Epithelial cell of proximal tubule (primary cell): ENCODE measurements at regions not wholly inside any gene's neighbourhood (a gene's known extent, or its start where the extent isn't known, plus 50 kb on each side); places are given as distances from the start of the nearest gene placed in this dataset.

Experiments
- DNase-seq: peaks from one replicate; pipeline ENCODE4 v3.0.0-alpha.2; 2011; ENCODE audit warnings: low read depth
- H3K4me3 ChIP-seq: 2 replicates; pipeline ENCODE4 v1.5.1; 2011; ENCODE audit warnings: low read depth, mild to moderate bottlenecking, low read length
- TF ChIP-seq, protein P1 (sequence below): conservative IDR thresholded peaks from 2 replicates; pipeline ENCODE4 v1.5.1; 2012; ENCODE audit warnings: low read depth, mild to moderate bottlenecking, low read length

DNA sequence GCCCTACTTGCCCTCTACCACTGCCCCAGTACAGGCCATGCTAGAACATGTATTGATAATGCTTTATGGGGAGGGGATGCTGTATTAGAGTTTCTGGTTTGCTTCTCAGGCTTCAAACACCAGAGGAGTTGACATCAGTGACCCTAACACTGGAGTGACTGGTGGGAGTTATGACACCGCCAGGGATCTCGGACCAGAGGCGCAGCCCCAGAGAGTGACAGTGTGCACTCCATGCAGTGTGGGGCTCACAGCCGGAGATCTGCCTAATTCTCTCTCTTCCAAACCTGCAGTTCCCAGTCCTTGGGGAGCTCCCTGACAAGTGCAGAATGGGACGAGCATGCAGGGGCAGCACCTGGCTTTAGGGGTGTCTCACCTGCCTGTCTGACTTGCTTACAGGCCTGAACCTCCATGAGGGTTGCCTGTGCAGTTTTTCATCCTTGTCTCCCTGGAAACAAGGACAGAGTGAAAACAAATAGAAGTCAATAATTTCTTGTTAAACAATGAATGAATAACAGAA is 244.9 kb upstream of the MYT1L start:
- no peak overlapping the region for H3K4me3 ChIP-seq
- no peak for DNase-seq
- TF ChIP-seq, protein P1, sequence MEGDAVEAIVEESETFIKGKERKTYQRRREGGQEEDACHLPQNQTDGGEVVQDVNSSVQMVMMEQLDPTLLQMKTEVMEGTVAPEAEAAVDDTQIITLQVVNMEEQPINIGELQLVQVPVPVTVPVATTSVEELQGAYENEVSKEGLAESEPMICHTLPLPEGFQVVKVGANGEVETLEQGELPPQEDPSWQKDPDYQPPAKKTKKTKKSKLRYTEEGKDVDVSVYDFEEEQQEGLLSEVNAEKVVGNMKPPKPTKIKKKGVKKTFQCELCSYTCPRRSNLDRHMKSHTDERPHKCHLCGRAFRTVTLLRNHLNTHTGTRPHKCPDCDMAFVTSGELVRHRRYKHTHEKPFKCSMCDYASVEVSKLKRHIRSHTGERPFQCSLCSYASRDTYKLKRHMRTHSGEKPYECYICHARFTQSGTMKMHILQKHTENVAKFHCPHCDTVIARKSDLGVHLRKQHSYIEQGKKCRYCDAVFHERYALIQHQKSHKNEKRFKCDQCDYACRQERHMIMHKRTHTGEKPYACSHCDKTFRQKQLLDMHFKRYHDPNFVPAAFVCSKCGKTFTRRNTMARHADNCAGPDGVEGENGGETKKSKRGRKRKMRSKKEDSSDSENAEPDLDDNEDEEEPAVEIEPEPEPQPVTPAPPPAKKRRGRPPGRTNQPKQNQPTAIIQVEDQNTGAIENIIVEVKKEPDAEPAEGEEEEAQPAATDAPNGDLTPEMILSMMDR = no peak

DNA sequence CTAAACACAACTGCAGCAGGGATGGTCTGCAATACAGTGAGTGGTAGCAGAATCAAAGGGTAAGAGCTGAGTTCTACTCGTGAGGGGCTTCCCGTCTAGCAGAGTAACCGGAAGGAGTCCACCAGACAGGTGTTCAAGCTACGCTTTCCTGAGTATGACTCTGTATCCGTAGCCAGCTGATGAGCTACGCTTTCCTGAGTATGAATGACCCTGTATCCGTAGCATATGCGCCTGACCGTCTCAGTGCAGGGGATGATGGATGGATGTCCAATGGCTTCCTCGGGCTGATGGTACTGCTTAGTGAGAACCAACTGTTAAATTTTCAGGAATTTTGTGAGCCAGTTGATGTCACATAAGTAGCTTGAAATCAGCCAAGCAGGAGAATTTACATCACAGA is 244.1 kb upstream of the MYT1L start:
- TF ChIP-seq, protein P1 = no peak
- DNase-seq = no peak

DNA sequence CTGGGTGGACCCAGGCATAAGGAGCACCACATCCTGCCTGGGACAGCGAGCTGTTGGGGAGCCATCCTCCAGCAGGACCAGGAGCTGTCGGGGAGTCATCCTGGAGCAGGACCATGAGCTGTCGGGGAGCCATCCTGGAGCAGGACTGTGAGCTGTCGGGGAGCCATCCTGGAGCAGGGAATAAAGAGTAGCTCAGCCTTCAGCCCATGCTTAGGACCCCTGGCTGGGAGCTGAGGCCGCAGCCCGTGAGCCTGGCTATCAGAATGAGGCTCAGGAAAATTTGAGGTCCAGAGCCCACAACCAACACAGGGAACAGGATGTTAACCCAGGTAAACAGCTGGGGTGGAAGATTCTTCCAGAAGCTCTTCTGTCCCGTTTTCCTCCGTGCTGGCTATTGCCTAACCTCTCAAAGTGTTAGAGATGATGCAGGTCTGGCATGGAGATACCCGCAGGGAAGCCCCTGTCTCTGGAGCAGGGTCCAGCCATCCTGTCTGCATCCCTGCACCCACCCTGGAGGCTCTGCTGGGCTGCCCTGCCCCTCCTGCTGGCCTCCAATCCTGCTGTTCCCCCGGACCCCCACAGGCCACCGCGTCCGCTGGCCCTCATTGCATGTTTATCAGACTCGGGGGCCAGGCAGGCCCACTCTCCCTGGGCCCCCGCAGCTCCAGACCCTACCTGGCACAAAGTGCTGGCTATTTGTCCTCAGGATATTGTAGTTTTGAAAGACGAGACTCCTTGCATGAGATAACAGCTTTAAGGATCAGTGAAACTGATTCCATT is 243.5 kb upstream of the MYT1L start:
- no peak overlapping the region for H3K4me3 ChIP-seq
- TF ChIP-seq, protein P1 = no peak
- DNase-seq = no peak

More for the DNA sequence above, 244.1 kb upstream of the MYT1L start:
- no peak overlapping the region for H3K4me3 ChIP-seq

DNA sequence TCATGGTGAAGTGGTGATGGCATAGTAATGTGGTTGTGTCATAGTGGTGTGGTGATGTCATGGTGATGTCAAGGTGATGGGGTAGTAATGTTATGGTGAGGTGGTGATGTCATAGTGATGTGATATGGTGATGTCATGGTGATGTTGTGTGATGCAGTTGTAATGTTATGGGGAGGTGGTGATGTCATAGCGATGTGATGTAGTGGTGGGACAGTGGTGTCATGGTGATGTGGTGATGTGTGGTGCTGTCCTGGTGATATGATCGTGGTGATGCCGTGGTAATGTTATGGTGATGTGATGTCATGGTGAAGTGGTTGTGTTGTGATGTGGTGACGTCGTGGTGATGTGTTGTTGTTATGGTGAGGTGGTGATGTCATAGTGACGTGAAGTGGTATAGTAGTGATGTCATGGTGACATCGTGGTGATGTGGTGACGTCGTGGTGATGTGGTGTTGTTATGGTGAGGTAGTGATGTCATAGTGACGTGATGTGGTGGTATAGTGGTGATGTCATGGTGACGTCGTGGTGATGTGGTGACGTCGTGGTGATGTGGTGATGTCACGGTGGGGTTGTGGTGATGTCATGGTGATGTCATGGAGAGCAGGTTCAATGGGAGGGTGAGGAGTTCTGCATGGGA is 242.7 kb upstream of the MYT1L start:
- DNase-seq = no peak
- TF ChIP-seq, protein P1 = no peak
- no peak overlapping the region for H3K4me3 ChIP-seq

DNA sequence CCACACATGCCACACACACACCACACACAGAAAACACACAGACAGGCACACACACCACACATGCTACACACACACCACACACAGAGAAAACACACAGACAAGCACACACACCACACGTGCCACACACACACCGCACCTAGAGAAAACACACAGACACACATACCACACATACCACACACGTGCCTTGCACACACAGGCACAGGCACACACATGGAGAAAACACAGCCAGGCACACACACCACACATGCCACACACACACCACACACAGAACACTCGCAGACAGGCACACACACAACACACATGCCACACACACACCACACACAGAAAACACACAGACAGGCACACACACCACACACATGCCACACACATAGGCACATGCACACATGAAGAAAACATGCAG is 242.1 kb upstream of the MYT1L start:
- no peak for DNase-seq
- TF ChIP-seq, protein P1 = no peak
- no peak overlapping the region for H3K4me3 ChIP-seq

DNA sequence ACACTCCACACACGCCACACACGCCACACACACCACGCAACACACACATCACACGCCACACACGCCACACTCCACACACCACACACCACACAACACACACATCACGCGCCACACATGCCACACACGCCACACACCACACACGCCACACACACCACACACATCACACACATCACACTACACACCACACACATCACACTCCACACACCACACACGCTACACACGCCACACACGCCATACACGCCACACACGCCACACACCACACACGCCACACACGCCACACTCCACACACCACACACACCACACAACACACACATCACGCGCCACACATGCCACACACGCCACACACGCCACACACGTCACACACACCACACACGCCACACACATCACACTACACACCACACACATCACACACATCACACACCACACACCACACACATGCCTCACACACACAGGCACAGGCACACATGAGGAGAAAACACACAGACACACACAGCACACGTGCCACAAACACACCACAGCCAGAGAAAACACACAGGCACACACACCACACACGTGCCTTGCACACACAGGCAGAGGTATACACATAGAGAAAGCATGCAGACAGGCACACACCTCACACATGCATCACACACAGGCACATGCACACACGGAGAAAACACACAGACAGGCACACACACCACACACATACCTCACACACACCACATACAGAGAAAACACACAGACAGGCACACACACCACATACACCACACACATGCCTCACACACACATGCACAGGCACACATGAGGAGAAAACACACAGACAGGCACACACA is 241.5 kb upstream of the MYT1L start:
- DNase-seq = no peak
- TF ChIP-seq, protein P1 = no peak
- H3K4me3 ChIP-seq = no peak overlapping the region
